ENCODE measurements at regions not wholly inside any gene's neighbourhood (a gene's known extent, or its start where the extent isn't known, plus 50 kb on each side); places are given as distances from the start of the nearest gene placed in this dataset.

DNA sequence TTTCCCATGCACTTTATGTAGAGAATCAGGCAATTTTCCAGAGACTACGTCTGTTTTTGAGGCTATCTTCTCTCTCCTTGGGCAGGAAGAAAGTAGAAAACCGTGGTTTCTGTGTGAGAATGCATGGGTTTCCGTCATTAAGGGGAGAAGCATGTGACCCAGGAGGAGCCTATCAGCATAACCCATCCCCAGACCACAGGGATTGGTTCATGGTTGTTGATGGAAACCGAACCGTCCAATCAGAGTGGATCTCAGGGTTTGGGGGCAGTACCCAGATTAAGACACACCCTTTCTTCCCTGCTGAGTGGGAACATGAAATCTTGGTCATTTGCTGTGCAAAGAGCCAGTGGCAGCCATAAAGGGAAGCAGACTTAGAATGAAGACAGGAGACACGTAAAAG lies 517.8 kb downstream of the MN1 start:
- TF ChIP-seq CTCF (IDR thresholded peaks at IDR 0.05; ENCODE audit: low read depth, low read length): no peak
- no peak for TF ChIP-seq POLR2A (IDR thresholded peaks at IDR 0.05; ENCODE audit: extremely low read depth, insufficient read length)
- no peak for TF ChIP-seq MYC (IDR thresholded peaks at IDR 0.05; ENCODE audit: low read depth, low read length)

Data from NB4 (cell line).